Stimulated activated CD8-positive, alpha-beta memory T cell treated with anti-CD3 and anti-CD28 coated beads, Interleukin-12 subunit alpha, Interleukin-12 subunit beta, amount 100 ng/mL, for 24 hours (primary cell): ENCODE measurements at regions not wholly inside any gene's neighbourhood (a gene's known extent, or its start where the extent isn't known, plus 50 kb on each side); places are given as distances from the start of the nearest gene placed in this dataset.
"Not testable (repeated sequence)": the region's sequence is repeated elsewhere in the genome, so short reads cannot be mapped to it uniquely, and the experiment has no call there.

Source experiments
- DNase-seq: peaks from one replicate; pipeline ENCODE4 v3.0.0-alpha.2; 2020; ENCODE audit errors: extremely low read depth

DNA sequence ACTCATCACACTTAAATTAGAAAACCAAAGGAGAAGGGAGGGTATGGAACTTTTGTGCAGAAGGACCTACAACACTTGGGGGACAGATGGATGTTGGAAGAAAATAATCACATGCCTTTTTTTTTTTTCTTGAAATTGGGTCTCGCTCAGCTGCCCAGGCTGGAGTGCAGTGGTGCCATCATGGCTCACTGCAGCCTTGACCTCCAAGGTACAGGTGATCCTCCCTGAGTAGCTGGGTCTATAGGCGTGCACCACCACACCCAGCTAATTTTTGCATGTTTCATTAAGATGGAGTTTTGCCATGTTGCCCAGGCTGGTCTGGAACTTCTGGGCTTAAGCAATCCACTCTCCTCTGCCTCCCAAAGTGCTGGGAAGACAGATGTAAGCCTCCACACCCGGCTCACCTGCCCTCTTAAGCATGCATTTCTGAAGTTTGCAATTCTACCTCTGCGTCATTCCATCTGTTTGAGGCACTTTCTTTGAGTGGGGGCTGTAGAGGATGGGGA lies 370.8 kb upstream of the JARID2 start:
- no peak for DNase-seq

DNA sequence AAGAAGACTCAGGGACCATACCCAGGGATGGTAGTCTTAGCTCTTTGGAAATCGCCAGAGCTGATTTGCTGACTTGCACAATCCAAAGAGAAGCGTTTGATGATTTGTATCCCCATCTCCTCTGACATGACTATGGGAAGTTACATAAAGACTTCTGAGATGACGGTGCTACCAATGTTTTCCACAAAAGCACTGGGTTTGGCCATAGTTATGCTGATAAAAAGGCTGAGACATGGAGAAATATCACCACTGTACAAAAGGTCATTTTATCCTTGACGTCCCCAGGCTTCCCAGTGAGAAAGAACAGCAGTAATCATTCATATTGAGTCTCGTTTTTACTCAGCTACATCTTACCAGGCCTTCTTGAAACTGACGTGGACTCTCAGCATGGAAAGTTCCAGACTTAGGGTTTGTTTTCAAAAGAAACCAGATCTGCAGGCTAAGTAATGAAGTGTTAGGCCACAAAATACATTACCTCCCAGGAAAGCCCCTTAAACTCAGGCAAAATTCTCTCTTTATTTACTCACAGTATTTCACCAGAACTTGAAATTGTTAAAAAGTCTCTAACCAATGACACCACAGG lies 370.3 kb upstream of the JARID2 start:
- no peak for DNase-seq

GRCh38 chr6:14876778-14877613 lies 368.9 kb upstream of the JARID2 start:
- DNase-seq: no peak

DNA sequence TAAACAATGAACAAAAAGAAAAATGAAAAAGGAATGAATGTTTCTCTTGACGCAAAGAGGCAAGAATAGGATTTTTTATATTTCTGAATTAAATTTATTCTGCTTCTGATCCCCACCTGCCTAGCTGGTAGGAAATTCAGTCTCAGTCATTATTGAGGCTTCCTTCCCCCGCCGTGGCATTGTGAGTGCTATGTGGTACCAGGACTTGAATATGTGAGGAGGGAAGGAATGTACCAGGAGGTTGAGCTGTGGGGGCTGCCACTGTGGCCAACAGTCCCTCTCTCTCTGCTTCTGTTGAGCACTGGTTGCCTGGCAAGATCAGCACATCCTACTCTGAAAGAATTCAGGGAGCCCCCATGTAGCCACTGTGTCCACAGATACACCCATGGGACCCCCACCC lies 368.1 kb upstream of the JARID2 start:
- no peak for DNase-seq

DNA sequence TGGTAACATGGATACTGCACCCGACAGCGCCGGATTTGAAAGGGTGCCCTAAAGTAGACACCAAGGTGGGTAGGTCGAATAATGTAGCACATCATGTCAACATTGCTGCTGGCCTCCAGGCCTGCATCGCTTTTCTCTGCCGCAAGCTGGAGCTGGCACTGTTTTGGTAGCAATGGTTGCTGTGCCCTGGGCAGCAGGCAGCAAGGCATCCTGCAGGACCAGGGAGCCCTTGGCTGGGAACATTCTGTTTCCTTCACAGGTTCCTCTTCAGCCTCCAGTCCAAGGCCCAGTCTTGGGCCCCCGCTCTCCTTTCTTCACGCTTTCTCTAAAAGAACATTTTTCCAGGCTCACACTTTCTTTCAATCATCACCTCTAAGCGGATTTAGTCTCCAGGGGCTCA lies 365.8 kb upstream of the JARID2 start:
- no peak for DNase-seq

DNA sequence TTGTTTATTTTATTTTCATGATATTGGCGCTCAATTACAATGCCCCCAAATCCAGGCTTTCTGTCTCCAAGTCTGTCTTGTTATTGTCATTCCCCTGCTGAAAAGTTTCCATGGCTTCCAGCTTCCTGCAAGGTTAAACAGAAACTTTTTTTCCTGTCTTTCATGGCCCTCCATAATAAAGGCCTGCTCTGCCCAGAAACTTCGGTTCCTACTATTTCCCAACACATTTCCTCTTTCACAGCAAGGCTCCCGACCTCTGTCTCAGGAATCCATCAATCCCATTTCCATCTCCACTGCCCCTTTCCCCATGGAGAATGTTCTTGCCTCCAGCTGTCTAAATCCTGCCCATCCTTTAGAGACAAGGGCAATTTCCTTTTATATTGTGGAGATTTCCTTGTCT lies 365.2 kb upstream of the JARID2 start:
- DNase-seq: no peak

GRCh38 chr6:14881398-14881797 lies 364.5 kb upstream of the JARID2 start:
- DNase-seq: no peak

GRCh38 chr6:14882394-14883026 lies 363.4 kb upstream of the JARID2 start:
- no peak for DNase-seq

GRCh38 chr6:14883921-14884320 lies 361.9 kb upstream of the JARID2 start:
- no peak for DNase-seq

GRCh38 chr6:14885498-14885897 lies 360.4 kb upstream of the JARID2 start:
- no peak for DNase-seq

- no peak for DNase-seq
These were observed 358.7 kb upstream of the JARID2 start for GRCh38 chr6:14887181-14887580.

DNA sequence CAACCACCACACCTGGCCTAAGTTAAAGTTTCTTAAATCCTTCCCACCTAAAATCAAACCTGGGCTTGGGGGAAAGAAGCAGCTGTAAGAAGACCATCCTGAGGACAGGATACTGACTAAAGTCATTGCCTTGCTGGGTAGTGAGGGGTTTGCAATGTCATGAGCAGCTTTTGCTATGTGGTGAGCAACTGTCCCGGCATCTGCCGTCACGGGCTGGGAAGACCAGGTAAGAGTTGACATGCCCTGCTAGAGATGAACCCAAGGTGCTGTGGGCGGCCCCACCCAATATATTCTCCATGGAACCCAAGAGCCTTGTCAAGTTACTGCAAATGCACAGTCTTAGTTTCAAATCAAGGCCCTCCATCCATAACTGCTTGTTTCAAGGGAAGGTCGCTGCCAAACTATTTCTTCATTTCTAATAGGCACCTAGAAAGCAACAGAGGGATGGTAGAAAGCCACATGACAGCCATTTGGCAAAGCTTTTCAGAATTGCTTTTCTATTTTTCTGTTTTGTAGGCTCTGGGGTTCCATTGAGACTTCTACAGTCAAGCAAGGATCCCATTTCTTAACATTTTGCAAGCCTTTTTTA lies 357.8 kb upstream of the JARID2 start:
- no peak for DNase-seq

DNA sequence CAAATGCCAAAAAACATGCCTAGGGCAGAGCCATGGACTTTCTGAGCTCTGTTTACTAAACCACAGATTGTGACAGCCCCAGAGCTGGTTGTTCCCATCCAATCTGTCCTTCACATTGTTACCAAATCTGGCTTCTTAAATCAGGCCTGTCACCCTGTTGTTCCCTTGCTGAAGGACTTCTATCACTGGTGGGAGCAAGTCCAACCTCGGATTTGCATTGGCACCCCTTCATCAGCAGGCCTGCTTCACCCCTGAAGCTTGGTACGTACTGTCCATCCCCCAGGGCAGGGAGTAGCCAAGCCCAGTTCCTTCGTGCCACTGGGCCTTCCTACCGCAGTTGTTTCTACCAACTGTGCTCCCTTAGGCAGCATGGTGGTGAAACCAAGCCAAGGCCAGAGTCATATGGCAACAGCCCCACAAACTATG lies 357.3 kb upstream of the JARID2 start:
- no peak for DNase-seq

DNA sequence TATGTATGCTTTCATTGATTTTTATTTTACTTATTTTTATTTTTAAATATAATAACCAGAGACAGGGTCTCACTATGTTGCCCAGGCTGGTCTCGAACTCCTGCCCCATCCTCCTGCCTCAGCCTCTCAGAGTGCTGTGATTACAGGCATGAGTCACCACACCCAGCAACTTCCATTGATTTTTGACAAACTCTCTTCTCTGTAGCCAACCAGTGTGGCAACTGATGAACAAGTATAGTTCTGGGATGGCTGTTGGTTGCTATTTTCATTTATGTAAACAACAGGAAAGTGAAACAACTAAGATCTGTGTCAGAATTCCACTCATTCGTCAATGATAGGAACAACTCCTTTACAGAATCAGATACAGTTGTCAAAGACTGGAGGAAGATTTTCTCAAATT lies 356.7 kb upstream of the JARID2 start:
- DNase-seq: no peak

DNA sequence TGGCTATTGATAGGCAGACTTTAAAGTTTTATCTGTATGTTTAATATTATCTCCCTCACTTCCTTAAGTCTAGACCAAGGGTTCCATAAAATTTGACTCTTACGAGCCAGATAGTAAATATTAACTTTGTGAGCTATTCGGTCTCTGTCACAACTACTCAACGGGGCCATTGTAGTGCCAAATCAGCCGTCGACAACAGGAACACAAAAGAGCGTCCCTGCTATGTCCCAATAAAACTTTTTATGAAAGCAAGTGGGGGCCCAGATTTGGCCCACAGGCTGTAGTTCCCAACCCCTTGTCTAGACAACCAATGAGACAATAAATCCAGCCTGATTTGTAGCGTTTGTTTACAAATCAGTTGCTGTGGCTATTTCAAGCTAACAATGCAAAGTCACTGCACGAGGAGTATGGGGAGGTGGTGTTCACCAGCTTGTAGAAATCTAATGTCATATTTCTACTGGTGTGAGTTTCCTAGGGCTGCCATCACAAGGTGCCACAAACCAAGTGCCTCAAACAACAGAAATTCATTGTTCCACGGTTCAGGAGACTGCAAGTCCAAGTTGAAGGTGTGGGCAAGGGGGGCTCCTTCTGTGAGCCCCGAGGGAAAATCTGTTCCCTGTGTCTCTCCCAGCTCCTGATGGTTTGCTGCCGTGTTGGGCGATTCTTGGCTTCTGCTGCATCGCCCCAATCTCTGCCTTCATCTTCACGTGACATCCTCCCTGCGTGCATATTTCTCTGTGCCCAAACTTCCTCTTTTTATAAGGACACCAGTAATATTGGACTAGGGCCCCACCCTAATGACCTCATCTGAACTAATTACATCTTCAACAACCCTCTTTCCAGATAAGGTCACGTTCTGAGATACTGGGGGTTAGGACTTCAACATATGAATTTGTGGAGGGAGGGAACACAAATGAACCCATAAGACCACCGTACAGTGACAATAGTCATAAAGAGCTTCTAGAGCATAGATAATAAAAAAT lies 356.0 kb upstream of the JARID2 start:
- no peak for DNase-seq

DNA sequence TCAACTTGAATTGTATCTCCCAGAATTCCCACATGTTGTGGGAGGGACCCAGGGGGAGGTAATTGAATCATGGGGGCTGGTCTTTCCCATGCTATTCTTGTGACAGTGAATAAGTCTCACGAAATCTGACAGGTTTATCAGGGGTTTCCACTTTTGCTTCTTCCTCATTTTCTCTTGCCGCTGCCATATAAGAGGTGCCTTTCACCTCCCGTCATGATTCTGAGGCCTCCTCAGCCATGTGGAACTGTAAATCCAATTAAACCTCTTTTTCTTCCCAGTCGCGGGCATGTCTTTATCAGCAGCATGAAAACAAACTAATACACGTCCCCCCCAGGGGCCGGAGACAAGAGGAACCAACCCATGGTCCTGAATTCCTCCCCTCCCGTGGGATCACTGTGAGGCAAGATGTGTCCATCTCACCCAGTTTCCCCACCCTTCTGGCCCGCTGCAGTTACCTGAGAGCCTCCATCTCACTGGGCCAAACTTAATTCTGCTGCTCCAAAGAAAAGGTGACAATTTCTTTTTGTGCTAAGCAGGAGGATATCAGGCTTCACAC lies 354.0 kb upstream of the JARID2 start:
- DNase-seq: not testable (repeated sequence)

GRCh38 chr6:14894105-14894504 lies 351.8 kb upstream of the JARID2 start:
- no peak for DNase-seq

GRCh38 chr6:14896475-14896874 lies 349.4 kb upstream of the JARID2 start:
- no peak for DNase-seq

GRCh38 chr6:14897831-14898230 lies 348.0 kb upstream of the JARID2 start:
- no peak for DNase-seq

GRCh38 chr6:14899441-14899840 lies 346.4 kb upstream of the JARID2 start:
- DNase-seq: not testable (repeated sequence)

- no peak for DNase-seq
These were observed 344.9 kb upstream of the JARID2 start for GRCh38 chr6:14900919-14901318.
